ENCODE measurements at regions not wholly inside any gene's neighbourhood (a gene's known extent, or its start where the extent isn't known, plus 50 kb on each side); places are given as distances from the start of the nearest gene placed in this dataset.

GRCh38 chr10:23927576-23928325 is 281.2 kb upstream of the KIAA1217 start:
- TF ChIP-seq POLR2A (IDR thresholded peaks at IDR 0.05; ENCODE audit: low read depth, low read length) = no peak
- TF ChIP-seq, protein P1, sequence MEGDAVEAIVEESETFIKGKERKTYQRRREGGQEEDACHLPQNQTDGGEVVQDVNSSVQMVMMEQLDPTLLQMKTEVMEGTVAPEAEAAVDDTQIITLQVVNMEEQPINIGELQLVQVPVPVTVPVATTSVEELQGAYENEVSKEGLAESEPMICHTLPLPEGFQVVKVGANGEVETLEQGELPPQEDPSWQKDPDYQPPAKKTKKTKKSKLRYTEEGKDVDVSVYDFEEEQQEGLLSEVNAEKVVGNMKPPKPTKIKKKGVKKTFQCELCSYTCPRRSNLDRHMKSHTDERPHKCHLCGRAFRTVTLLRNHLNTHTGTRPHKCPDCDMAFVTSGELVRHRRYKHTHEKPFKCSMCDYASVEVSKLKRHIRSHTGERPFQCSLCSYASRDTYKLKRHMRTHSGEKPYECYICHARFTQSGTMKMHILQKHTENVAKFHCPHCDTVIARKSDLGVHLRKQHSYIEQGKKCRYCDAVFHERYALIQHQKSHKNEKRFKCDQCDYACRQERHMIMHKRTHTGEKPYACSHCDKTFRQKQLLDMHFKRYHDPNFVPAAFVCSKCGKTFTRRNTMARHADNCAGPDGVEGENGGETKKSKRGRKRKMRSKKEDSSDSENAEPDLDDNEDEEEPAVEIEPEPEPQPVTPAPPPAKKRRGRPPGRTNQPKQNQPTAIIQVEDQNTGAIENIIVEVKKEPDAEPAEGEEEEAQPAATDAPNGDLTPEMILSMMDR (IDR thresholded peaks at IDR 0.05 in 2 of 3, conservative IDR thresholded peaks at IDR 0.05 in 1 of 3; ENCODE audit: control insufficient read depth in 2 of 3, extremely low read depth in 1 of 3, insufficient read depth in 1 of 3, low read depth in 3 of 3, low read length in 3 of 3) = no peak
- no peak for TF ChIP-seq EP300 (IDR thresholded peaks at IDR 0.05; ENCODE audit: borderline replicate concordance in 1 of 2, control insufficient read depth in 1 of 2, low read depth in 2 of 2, low read length in 2 of 2)
- TF ChIP-seq RAD21 (IDR thresholded peaks at IDR 0.05; ENCODE audit: insufficient read depth, low read depth, low read length) = no peak
- no peak for TF ChIP-seq ESRRA (IDR thresholded peaks at IDR 0.05; ENCODE audit: low read length)
- no peak for TF ChIP-seq IKZF1 (conservative IDR thresholded peaks at IDR 0.05)
- TF ChIP-seq SP1 (IDR thresholded peaks at IDR 0.05; ENCODE audit: low read depth, low read length) = no peak
- TF ChIP-seq, protein P2, sequence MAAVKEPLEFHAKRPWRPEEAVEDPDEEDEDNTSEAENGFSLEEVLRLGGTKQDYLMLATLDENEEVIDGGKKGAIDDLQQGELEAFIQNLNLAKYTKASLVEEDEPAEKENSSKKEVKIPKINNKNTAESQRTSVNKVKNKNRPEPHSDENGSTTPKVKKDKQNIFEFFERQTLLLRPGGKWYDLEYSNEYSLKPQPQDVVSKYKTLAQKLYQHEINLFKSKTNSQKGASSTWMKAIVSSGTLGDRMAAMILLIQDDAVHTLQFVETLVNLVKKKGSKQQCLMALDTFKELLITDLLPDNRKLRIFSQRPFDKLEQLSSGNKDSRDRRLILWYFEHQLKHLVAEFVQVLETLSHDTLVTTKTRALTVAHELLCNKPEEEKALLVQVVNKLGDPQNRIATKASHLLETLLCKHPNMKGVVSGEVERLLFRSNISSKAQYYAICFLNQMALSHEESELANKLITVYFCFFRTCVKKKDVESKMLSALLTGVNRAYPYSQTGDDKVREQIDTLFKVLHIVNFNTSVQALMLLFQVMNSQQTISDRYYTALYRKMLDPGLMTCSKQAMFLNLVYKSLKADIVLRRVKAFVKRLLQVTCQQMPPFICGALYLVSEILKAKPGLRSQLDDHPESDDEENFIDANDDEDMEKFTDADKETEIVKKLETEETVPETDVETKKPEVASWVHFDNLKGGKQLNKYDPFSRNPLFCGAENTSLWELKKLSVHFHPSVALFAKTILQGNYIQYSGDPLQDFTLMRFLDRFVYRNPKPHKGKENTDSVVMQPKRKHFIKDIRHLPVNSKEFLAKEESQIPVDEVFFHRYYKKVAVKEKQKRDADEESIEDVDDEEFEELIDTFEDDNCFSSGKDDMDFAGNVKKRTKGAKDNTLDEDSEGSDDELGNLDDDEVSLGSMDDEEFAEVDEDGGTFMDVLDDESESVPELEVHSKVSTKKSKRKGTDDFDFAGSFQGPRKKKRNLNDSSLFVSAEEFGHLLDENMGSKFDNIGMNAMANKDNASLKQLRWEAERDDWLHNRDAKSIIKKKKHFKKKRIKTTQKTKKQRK (IDR thresholded peaks at IDR 0.05; ENCODE audit: low read depth, low read length) = no peak
- no peak for TF ChIP-seq BHLHE40 (IDR thresholded peaks at IDR 0.05; ENCODE audit: borderline replicate concordance in 1 of 2, low read depth in 2 of 2, low read length in 1 of 2)
- no peak for TF ChIP-seq CREM (IDR thresholded peaks at IDR 0.05; ENCODE audit: low read depth)

All from GM12878 (cell line).